GM13977 (cell line): ENCODE measurements at regions not wholly inside any gene's neighbourhood (a gene's known extent, or its start where the extent isn't known, plus 50 kb on each side); places are given as distances from the start of the nearest gene placed in this dataset.
A peak's percentile ranks its signal among the peaks of the same experiment; 100 is the strongest.

Experiments used
- DNase-seq: peaks from one replicate; pipeline ENCODE4 v3.0.0; 2012; ENCODE audit warnings: low spot score
- in situ Hi-C: fragments of 300-500 bp; cut with MboI; formaldehyde crosslinking; loops from one replicate; pipeline ENCODE4 v1.12.0; 2022; ENCODE audit warnings: low sequenced_read_pairs, low pct_unique_long_range_greater_than_20kb, mixed read lengths, inconsistent platforms; ENCODE audit not compliant: unreplicated experiment
- TF ChIP-seq, protein P1 (sequence below): IDR thresholded peaks from 2 replicates; pipeline ENCODE4 v1.5.1; 2012; ENCODE audit warnings: mild to moderate bottlenecking, control low read depth; ENCODE audit not compliant: insufficient read depth; ENCODE audit errors: extremely low read depth, missing control alignments

DNA sequence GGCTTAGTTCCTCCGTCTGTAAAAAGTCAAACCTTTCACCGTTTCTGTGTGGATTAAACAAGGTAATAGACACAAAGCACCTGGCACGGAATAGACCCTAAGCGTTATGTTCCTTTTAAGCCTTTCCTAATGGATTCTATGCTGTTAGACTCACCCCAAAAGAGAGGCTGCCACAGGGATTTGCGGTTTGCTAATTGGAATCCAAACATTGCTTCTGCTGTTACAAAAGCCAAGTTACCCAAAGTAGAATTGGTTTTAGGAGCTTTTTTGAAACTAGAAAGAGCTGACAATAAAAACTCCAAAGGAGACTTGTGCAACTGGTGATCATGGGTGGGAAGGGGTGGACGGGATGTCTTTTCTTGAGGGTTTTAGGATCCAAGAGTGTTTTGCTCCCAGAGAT is 178.0 kb downstream of the BMP7 start:
- in situ Hi-C loops: loop anchor here (10.0 kb wide), 1 partner anchor 246 kb away; no protein-coding TSS in a partner anchor
- no peak for DNase-seq

DNA sequence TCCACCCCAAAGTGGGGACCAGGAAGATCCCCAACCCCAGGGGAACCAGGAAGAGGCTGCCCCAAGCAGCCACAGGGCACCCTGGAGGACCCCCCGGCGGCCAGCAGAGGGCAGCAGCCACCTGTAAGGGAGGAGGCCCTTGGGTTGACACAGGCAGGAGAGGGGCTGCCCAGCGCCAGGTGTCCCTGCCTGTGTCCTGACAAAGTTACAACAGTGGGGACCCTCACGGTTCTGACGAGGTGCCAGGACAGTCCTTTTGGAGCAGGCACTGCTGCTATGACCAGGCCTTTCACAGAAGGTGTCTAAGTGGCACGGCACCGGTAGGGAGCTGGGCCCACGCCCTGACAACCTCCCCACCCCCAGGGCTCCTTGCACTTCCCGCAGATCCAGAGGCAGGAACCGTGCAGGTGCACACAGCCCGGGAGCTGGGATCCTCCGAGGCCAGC is 176.7 kb downstream of the BMP7 start:
- in situ Hi-C loops: loop anchor here (10.0 kb wide), 1 partner anchor 245 kb away; no protein-coding TSS in a partner anchor
- TF ChIP-seq, protein P1, sequence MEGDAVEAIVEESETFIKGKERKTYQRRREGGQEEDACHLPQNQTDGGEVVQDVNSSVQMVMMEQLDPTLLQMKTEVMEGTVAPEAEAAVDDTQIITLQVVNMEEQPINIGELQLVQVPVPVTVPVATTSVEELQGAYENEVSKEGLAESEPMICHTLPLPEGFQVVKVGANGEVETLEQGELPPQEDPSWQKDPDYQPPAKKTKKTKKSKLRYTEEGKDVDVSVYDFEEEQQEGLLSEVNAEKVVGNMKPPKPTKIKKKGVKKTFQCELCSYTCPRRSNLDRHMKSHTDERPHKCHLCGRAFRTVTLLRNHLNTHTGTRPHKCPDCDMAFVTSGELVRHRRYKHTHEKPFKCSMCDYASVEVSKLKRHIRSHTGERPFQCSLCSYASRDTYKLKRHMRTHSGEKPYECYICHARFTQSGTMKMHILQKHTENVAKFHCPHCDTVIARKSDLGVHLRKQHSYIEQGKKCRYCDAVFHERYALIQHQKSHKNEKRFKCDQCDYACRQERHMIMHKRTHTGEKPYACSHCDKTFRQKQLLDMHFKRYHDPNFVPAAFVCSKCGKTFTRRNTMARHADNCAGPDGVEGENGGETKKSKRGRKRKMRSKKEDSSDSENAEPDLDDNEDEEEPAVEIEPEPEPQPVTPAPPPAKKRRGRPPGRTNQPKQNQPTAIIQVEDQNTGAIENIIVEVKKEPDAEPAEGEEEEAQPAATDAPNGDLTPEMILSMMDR: peak; percentile 84
- peak; percentile 84 for DNase-seq

More for the DNA sequence above, 178.0 kb downstream of the BMP7 start:
- TF ChIP-seq, protein P1: no peak

DNA sequence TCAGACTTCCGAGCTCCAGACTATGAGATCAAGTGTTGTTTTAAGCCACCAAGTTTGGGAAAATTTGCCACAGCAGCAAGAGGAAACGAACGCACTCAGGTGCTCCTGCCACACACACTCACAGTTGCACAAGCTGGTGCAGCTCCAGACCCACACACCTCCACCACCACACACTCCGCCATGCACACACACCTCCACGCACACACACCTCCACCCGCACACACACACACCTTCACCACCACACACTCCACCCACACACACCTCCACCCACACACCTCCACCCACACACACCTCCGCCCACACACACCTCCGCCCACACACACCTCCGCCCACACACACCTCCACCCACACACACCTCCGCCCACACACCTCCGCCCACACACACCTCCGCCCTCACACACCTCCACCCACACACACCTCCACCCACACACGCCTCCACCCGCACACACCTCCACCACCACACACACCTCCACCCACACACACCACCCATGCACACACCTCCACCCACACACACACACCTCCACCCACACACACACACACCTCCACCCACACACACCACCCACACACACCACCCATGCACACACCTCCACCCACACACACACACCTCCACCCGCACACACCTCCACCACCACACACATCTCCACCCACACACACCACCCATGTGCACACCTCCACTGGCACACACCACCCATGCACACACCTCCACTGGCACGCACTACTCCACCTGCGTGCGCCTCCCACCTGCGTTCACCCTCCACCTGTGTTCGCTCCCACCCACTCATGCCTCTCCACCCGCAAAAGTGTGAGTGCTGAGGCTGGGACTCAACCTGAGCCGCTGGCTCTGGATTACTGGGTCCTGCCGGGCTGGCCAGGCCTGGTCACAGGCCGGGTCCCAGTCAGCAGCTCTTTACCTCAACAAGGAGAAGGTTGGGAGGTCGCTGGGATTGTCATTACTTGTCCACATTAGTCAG is 175.6 kb downstream of the BMP7 start:
- in situ Hi-C loops: no loop called here
- TF ChIP-seq, protein P1: no peak
- no peak for DNase-seq

DNA sequence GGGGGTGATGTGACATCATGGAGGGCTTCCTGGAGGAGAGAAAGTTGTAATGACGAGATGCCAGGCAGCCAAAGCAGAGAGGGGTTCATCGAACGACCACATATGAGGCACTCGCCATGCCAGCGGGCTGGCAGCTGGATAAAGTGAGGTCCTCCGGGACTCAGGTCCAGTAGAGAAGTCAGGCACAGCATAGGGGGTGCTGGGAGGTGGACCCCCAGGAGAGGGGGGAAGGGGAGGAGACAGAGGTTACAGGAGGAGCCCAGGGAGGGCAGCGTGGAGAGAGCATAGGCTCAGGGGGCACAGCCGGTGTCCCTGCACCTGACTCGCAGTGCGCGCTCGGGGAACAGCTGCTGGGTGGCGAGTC is 174.7 kb downstream of the BMP7 start:
- no peak for DNase-seq
- TF ChIP-seq, protein P1: no peak
- in situ Hi-C loops: no loop called here

DNA sequence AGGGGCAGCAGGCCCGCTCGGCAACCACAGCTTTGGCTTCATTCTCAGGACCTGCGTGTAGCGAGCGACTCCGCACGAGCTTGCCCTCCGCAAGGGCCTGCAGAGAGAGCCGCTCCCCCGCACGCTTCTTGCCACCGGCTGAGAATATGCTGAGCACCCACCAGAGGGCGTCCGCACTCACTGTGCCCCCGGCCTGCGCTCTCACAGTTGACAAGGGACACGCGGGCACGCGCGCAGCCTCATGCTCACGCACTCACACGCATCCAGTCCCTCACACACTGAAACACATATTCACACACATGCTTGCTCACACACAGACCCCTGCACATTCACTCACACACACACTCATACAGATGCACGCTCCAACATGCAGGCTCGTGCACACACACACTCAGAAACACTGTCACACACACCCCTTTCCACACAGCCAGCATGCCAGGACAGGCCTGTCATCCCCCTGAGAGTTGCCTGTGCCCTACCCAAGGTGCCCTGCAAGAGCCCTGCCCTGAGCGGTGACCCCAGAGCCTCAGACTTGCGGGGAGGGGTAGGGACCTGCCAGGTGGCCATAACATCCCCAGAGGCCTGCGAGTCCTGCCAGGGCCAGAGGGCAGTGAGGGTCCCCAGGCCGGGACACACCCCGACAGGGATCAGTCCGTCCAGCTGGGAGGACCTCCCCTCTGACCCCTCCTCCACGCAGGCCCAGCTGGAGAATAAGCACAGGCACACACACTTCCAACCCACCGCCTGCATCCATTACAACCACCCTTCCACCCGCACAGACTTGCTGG is 174.1 kb downstream of the BMP7 start:
- peak; percentile 82 for DNase-seq
- in situ Hi-C loops: no loop called here

More for the DNA sequence above, 174.1 kb downstream of the BMP7 start:
- TF ChIP-seq, protein P1: peak; percentile 89
